HCT116 (cell line): ENCODE measurements at regions not wholly inside any gene's neighbourhood (a gene's known extent, or its start where the extent isn't known, plus 50 kb on each side); places are given as distances from the start of the nearest gene placed in this dataset.

Source experiments
- ATAC-seq: fragments of 200-7000 bp; cut with Tn5 transposase; 2 replicates; pipeline ENCODE4 v1.9.1; 2020; ENCODE audit warnings: mild to moderate bottlenecking, moderate library complexity
- BruUV-seq: library from RNA; stranded (reverse); fragments of 400-500 nt; replicated peaks from 2 replicates; lab custom pipeline; 2021; lab: Mats Ljungman, UMichigan
- CTCF ChIA-PET: fragments of 300-600 bp; sonication (Branson Sonifier 250); formaldehyde crosslinking; loops from one replicate; lab custom pipeline; 2021; ENCODE audit warnings: antibody characterized with exemption; lab: Charles Lee
- POLR2A ChIA-PET: fragments of 300-600, 350-600 bp; sonication (Branson Sonifier 250); formaldehyde crosslinking; loops from one replicate; lab custom pipeline; 2021; ENCODE audit warnings: antibody characterized with exemption; lab: Charles Lee
- RAD21 ChIA-PET, 2 experiments: fragments of 300-600 bp; sonication (Branson Sonifier 250); formaldehyde crosslinking; loops; one replicate each; lab custom pipeline; 2023; ENCODE audit warnings: low total read pairs in 2 of 2; ENCODE audit not compliant: uncharacterized antibody in 2 of 2, unreplicated experiment in 2 of 2, low non-redundant PET in 1 of 2; lab: Charles Lee
- DNase-seq: peaks from one replicate; pipeline ENCODE4 v3.0.0-alpha.2; 2010; ENCODE audit warnings: low read depth, low spot score
- H2AFZ ChIP-seq: fragments of 200-600 bp; shearing (Covaris generic), sonication (generic); 2 replicates; pipeline ENCODE4 v1.6.1; 2017; ENCODE audit warnings: low read depth, mixed run types, mixed read lengths, antibody characterized with exemption, low read length; ENCODE audit not compliant: poor library complexity, severe bottlenecking
- H3K27ac ChIP-seq: 2 replicates; pipeline ENCODE4 v1.5.1; 2012; ENCODE audit warnings: low read depth, low read length
- H3K27me3 ChIP-seq: fragments of 200-600 bp; sonication (generic); 2 replicates; pipeline ENCODE4 v1.6.1; 2016; ENCODE audit warnings: mixed run types, low read length, mixed read lengths; ENCODE audit not compliant: insufficient read depth
- H3K36me3 ChIP-seq, 2 experiments: fragments of 200-500 bp in 1 of 2; fragments of 200-600 bp in 1 of 2; sonication (Bioruptor generic) in 1 of 2; sonication (generic) in 1 of 2; 2 replicates each; pipeline versions ENCODE4 v1.5.1 to v1.6.1; 2014 to 2016; ENCODE audit warnings: low read length in 2 of 2, inconsistent platforms in 1 of 2, mixed read lengths in 1 of 2, mixed run types in 1 of 2; ENCODE audit not compliant: insufficient read depth in 2 of 2, control insufficient read depth in 1 of 2
- H3K4me1 ChIP-seq, 2 experiments: fragments of 200-600 bp in 1 of 2; sonication (generic) in 1 of 2; 2 replicates each; pipeline versions ENCODE4 v1.5.1 to v1.6.1; 2012 to 2017; ENCODE audit warnings: low read length in 2 of 2, inconsistent platforms in 1 of 2, mild to moderate bottlenecking in 1 of 2, mixed read lengths in 1 of 2, mixed run types in 1 of 2, moderate library complexity in 1 of 2; ENCODE audit not compliant: insufficient read depth in 2 of 2, control insufficient read depth in 1 of 2
- H3K4me2 ChIP-seq: fragments of 200-600 bp; sonication (generic); 2 replicates; pipeline ENCODE4 v1.6.1; 2017; ENCODE audit warnings: mixed run types, low read length, mixed read lengths
- H3K4me3 ChIP-seq, 2 experiments: fragments of 200-600 bp in 1 of 2; sonication (generic) in 1 of 2; replicated peaks in 1 of 2; 2 replicates each; pipeline ENCODE4 v1.5.1; 2011 to 2016; ENCODE audit warnings: low read length in 2 of 2, control low read depth in 1 of 2, low read depth in 1 of 2, mild to moderate bottlenecking in 1 of 2, mixed read lengths in 1 of 2, mixed run types in 1 of 2
- H3K79me2 ChIP-seq: fragments of 200-600 bp; sonication (generic); 2 replicates; pipeline ENCODE4 v1.6.1; 2017; ENCODE audit warnings: mild to moderate bottlenecking, mixed run types, low read length, moderate library complexity, mixed read lengths; ENCODE audit not compliant: insufficient read depth
- H3K9ac ChIP-seq: fragments of 200-600 bp; sonication (generic); 2 replicates; pipeline ENCODE4 v1.6.1; 2016; ENCODE audit warnings: low read length, mixed read lengths
- H3K9me2 ChIP-seq: fragments of 200-600 bp; sonication (generic), shearing (Covaris generic); 2 replicates; pipeline ENCODE4 v1.6.1; 2017; ENCODE audit warnings: mixed run types, mild to moderate bottlenecking, moderate library complexity; ENCODE audit not compliant: insufficient read depth
- H3K9me3 ChIP-seq, 2 experiments: fragments of 200-500 bp in 1 of 2; fragments of 200-600 bp in 1 of 2; sonication (Bioruptor generic) in 1 of 2; sonication (generic) in 1 of 2; 2 replicates each; pipeline ENCODE4 v1.6.1; 2014 to 2017; ENCODE audit warnings: low read length in 2 of 2, mixed read lengths in 2 of 2, inconsistent platforms in 1 of 2, low read depth in 1 of 2, mild to moderate bottlenecking in 1 of 2, mixed run types in 1 of 2, moderate library complexity in 1 of 2; ENCODE audit not compliant: control insufficient read depth in 1 of 2, insufficient read depth in 1 of 2
- H4K20me1 ChIP-seq: fragments of 200-600 bp; sonication (generic), shearing (Covaris generic); 2 replicates; pipeline ENCODE4 v1.6.1; 2017; ENCODE audit warnings: mixed run types, mild to moderate bottlenecking, moderate library complexity; ENCODE audit not compliant: insufficient read depth
- CBX3 ChIP-seq: IDR thresholded peaks from 2 replicates; pipeline ENCODE4 v1.6.1; 2012; ENCODE audit warnings: low read depth
- CTCF ChIP-seq, 3 experiments: fragments of 200-600 bp in 1 of 3; sonication (generic) in 1 of 3; IDR thresholded peaks in 2 of 3; conservative IDR thresholded peaks in 1 of 3; 2 replicates each; pipeline ENCODE4 v1.5.1; 2012 to 2017; ENCODE audit warnings: low read depth in 2 of 3, low read length in 2 of 3, antibody characterized with exemption in 1 of 3, borderline replicate concordance in 1 of 3, control low read depth in 1 of 3, mild to moderate bottlenecking in 1 of 3, mixed read lengths in 1 of 3, mixed run types in 1 of 3, moderate library complexity in 1 of 3; ENCODE audit not compliant: insufficient read depth in 1 of 3
- ELF1 ChIP-seq: IDR thresholded peaks from 2 replicates; pipeline ENCODE4 v1.6.1; 2012; ENCODE audit warnings: low read depth, borderline replicate concordance
- EZH2phosphoT487 ChIP-seq: fragments of 200-600 bp; IDR thresholded peaks from 2 replicates; pipeline ENCODE4 v1.6.1; 2018; ENCODE audit warnings: antibody characterized with exemption, borderline replicate concordance
- REST ChIP-seq: IDR thresholded peaks from 2 replicates; pipeline ENCODE4 v1.6.1; 2012; ENCODE audit warnings: low read depth
- SIN3A ChIP-seq: IDR thresholded peaks from 2 replicates; pipeline ENCODE4 v1.6.1; 2012; ENCODE audit warnings: low read depth
- ZBTB33 ChIP-seq: IDR thresholded peaks from 2 replicates; pipeline ENCODE4 v1.6.1; 2011; ENCODE audit warnings: mild to moderate bottlenecking, low read length, moderate library complexity; ENCODE audit not compliant: insufficient replicate concordance; ENCODE audit errors: extremely low read depth
- ZNF274 ChIP-seq: fragments of 200-500 bp; sonication (Bioruptor generic); IDR thresholded peaks from 2 replicates; pipeline ENCODE4 v1.6.1; 2014; ENCODE audit warnings: mild to moderate bottlenecking, low read depth, low read length, inconsistent platforms
- intact Hi-C: fragments of 100-400 bp; cut with micrococcal nuclease; formaldehyde crosslinking; loops from 2 replicates; pipeline ENCODE4 v1.10.0; 2022

DNA sequence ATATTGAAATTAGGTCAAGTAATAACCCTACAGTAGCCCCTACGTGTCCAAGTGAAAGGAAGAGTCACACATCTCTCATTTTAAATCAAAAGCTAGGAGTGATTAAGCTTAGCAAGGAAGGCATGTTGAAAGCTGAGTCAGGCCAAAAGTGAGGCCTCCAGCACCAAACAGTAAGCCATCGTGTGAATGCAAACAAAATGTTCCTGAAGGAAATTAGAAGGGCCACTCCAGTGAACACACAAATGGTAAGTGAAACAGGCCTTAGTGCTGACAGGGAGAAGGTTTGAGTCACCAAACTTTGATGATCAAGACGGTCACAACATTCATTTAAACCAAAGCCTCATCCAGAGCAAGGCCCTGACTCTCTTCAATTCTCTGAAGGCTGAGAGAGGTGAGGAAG lies 127.2 kb downstream of the SHANK2 start:
- H3K4me3 ChIP-seq = no peak overlapping the region
- no peaks in the 10 kb centered on the region for H3K9me2 ChIP-seq
- H3K9ac ChIP-seq = no peak overlapping the region
- ATAC-seq = no peak
- H3K27me3 ChIP-seq = no peaks in the 10 kb centered on the region
- no peak overlapping the region for H3K4me2 ChIP-seq
- H3K36me3 ChIP-seq = no peaks in the 10 kb centered on the region
- intact Hi-C loops = no loop called here
- H3K79me2 ChIP-seq = no peaks in the 10 kb centered on the region
- H2AFZ ChIP-seq = no peak overlapping the region
- TF ChIP-seq ZNF274 (no peak), REST (no peak), CTCF (IDR thresholded peaks at IDR 0.05 in 2 of 3, conservative IDR thresholded peaks at IDR 0.05 in 1 of 3; ENCODE audit: borderline replicate concordance in 1 of 3, insufficient read depth in 1 of 3, low read depth in 2 of 3, low read length in 2 of 3) (no peak), CBX3 (no peak), SIN3A (no peak), ZBTB33 (no peak), EZH2phosphoT487 (no peak), ELF1 (no peak)
- CTCF ChIA-PET = no interaction called here
- H3K27ac ChIP-seq = no peak overlapping the region
- RAD21 ChIA-PET = no interaction called here
- no peak for DNase-seq
- BruUV-seq = no TSS peak
- POLR2A ChIA-PET = no interaction called here
- H3K4me1 ChIP-seq = peaks cover 0 to 7% of the 10 kb centered on the region in 2 experiments; a peak in 2 of 4 replicates
- no peaks in the 10 kb centered on the region for H3K9me3 ChIP-seq
- H4K20me1 ChIP-seq = no peaks in the 10 kb centered on the region
